ENCODE measurements at regions not wholly inside any gene's neighbourhood (a gene's known extent, or its start where the extent isn't known, plus 50 kb on each side); places are given as distances from the start of the nearest gene placed in this dataset.

DNA sequence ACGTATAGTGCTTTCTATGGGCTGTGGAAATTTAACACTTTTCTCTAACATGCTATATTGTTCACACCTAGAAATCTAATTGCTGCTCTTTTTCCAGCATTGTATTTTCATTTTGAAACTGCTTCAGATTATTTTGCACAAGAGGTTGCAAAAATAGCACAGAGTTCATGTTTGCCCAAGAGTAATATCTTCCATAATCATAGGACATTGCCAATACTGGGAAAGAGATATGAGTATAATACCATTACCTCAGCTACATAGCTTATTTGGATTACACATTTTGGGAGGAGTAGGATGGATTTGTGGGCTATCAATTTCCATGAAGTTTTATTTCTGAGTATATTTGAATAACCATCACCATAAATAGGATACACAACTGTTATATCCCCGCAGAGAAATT lies 717.1 kb downstream of the CDH9 start:
- intact Hi-C loops (cut with micrococcal nuclease) = no loop called here
- CTCF ChIA-PET = no interaction called here
- DNase-seq (ENCODE audit: low read depth, low spot score) (no peak), FAIRE-seq (no peak)
- BruUV-seq (replicated peaks) = no TSS peak
- no peaks in the 10 kb centered on the region for H3K36me3 ChIP-seq (ENCODE audit: control insufficient read depth in 2 of 2, extremely low read depth in 1 of 2, insufficient read depth in 2 of 2, low read length in 2 of 2)
- no peak overlapping the region for H3K4me3 ChIP-seq (replicated peaks in 1 of 3; ENCODE audit: insufficient read depth in 1 of 3, low read depth in 1 of 3, low read length in 3 of 3)
- no peaks in the 10 kb centered on the region for H3K9me1 ChIP-seq (replicated peaks; ENCODE audit: control insufficient read depth, extremely low read depth, insufficient read depth, low read length)
- no peaks in the 10 kb centered on the region for H3K27me3 ChIP-seq (ENCODE audit: control insufficient read depth in 2 of 2, insufficient read depth in 2 of 2, low read length in 2 of 2)
- no peak overlapping the region for H2AFZ ChIP-seq (ENCODE audit: low read depth, low read length)
- H3K4me2 ChIP-seq (ENCODE audit: insufficient read depth, low read length) = no peak overlapping the region
- POLR2A ChIA-PET = no interaction called here
- H3K4me1 ChIP-seq (ENCODE audit: control insufficient read depth, extremely low read depth, insufficient read depth, low read length) = no peaks in the 10 kb centered on the region
- H3K27ac ChIP-seq (ENCODE audit: insufficient read depth, low read depth, low read length) = no peak overlapping the region
- H3K9me3 ChIP-seq (replicated peaks; ENCODE audit: control insufficient read depth, insufficient read depth, low read length) = peaks cover 4% of the 10 kb centered on the region
- H3K79me2 ChIP-seq (ENCODE audit: control insufficient read depth, insufficient read depth, low read length) = no peaks in the 10 kb centered on the region
- no peaks in the 10 kb centered on the region for H4K20me1 ChIP-seq (replicated peaks; ENCODE audit: control insufficient read depth, extremely low read depth, insufficient read depth, low read length)
- TF ChIP-seq JUN (IDR thresholded peaks at IDR 0.05; ENCODE audit: borderline replicate concordance, insufficient read depth, insufficient read length, low read depth) (no peak), FOS (IDR thresholded peaks at IDR 0.05; ENCODE audit: borderline replicate concordance, insufficient read depth, low read length) (no peak), GATA2 (IDR thresholded peaks at IDR 0.05; ENCODE audit: insufficient read depth, insufficient read length, low read depth, low read length) (no peak), MYC (IDR thresholded peaks at IDR 0.05; ENCODE audit: low read depth, low read length) (no peak), EZH2 (IDR thresholded peaks at IDR 0.05; ENCODE audit: borderline replicate concordance, low read depth, low read length, severe bottlenecking) (no peak), POLR2A (IDR thresholded peaks at IDR 0.05; ENCODE audit: low read depth, low read length) (no peak), POLR2AphosphoS5 (IDR thresholded peaks at IDR 0.05; ENCODE audit: insufficient read depth, low read depth, low read length) (no peak)
- TF ChIP-seq, protein P1, sequence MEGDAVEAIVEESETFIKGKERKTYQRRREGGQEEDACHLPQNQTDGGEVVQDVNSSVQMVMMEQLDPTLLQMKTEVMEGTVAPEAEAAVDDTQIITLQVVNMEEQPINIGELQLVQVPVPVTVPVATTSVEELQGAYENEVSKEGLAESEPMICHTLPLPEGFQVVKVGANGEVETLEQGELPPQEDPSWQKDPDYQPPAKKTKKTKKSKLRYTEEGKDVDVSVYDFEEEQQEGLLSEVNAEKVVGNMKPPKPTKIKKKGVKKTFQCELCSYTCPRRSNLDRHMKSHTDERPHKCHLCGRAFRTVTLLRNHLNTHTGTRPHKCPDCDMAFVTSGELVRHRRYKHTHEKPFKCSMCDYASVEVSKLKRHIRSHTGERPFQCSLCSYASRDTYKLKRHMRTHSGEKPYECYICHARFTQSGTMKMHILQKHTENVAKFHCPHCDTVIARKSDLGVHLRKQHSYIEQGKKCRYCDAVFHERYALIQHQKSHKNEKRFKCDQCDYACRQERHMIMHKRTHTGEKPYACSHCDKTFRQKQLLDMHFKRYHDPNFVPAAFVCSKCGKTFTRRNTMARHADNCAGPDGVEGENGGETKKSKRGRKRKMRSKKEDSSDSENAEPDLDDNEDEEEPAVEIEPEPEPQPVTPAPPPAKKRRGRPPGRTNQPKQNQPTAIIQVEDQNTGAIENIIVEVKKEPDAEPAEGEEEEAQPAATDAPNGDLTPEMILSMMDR (IDR thresholded peaks at IDR 0.05; ENCODE audit: extremely low read depth in 1 of 2, insufficient read depth in 1 of 2, low read depth in 1 of 2, low read length in 2 of 2) = no peak
- TF ChIP-seq, protein P2, sequence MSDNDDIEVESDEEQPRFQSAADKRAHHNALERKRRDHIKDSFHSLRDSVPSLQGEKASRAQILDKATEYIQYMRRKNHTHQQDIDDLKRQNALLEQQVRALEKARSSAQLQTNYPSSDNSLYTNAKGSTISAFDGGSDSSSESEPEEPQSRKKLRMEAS (IDR thresholded peaks at IDR 0.05; ENCODE audit: insufficient read depth, insufficient read length) = no peak
- dilution Hi-C loops (cut with MboI; ENCODE audit: extremely low pct_ligation_motif_present, low sequenced_read_pairs) = no loop called here
- H3K9ac ChIP-seq (replicated peaks; ENCODE audit: extremely low read depth, insufficient read depth, low read length) = no peak overlapping the region
